Mammary epithelial cell (primary cell): ENCODE measurements at regions not wholly inside any gene's neighbourhood (a gene's known extent, or its start where the extent isn't known, plus 50 kb on each side); places are given as distances from the start of the nearest gene placed in this dataset.

Experiments
- EZH2 ChIP-seq: IDR thresholded peaks from 2 replicates; pipeline ENCODE4 v1.6.1; 2012; ENCODE audit warnings: low read length, inconsistent platforms, borderline replicate concordance
- TF ChIP-seq, protein P1 (sequence below), 2 donors: IDR thresholded peaks in 1 of 2; conservative IDR thresholded peaks in 1 of 2; 2 replicates each; pipeline ENCODE4 v1.5.1; 2011 to 2012; ENCODE audit warnings: inconsistent platforms in 2 of 2, low read length in 2 of 2, mild to moderate bottlenecking in 2 of 2, control low read depth in 1 of 2, low read depth in 1 of 2; ENCODE audit not compliant: insufficient read depth in 1 of 2; ENCODE audit errors: extremely low read depth in 1 of 2

GRCh38 chr9:20085842-20086241, 297.0 kb upstream of the SLC24A2 start:
- TF ChIP-seq, protein P1, sequence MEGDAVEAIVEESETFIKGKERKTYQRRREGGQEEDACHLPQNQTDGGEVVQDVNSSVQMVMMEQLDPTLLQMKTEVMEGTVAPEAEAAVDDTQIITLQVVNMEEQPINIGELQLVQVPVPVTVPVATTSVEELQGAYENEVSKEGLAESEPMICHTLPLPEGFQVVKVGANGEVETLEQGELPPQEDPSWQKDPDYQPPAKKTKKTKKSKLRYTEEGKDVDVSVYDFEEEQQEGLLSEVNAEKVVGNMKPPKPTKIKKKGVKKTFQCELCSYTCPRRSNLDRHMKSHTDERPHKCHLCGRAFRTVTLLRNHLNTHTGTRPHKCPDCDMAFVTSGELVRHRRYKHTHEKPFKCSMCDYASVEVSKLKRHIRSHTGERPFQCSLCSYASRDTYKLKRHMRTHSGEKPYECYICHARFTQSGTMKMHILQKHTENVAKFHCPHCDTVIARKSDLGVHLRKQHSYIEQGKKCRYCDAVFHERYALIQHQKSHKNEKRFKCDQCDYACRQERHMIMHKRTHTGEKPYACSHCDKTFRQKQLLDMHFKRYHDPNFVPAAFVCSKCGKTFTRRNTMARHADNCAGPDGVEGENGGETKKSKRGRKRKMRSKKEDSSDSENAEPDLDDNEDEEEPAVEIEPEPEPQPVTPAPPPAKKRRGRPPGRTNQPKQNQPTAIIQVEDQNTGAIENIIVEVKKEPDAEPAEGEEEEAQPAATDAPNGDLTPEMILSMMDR (conservative IDR thresholded peaks at IDR 0.05 in 1 of 2, IDR thresholded peaks at IDR 0.05 in 1 of 2; ENCODE audit: extremely low read depth in 1 of 2, insufficient read depth in 1 of 2, low read depth in 1 of 2, low read length in 2 of 2), result no peak
- no peak for TF ChIP-seq EZH2
